Stimulated activated CD4-positive, alpha-beta T cell treated with anti-CD3 and anti-CD28 coated beads, Interleukin-2, amount 100 ng/mL, for 24 hours (primary cell): ENCODE measurements at regions not wholly inside any gene's neighbourhood (a gene's known extent, or its start where the extent isn't known, plus 50 kb on each side); places are given as distances from the start of the nearest gene placed in this dataset.

Experiments used
- DNase-seq, 2 donors: peaks; one replicate each; pipeline ENCODE4 v3.0.0-alpha.2; 2020

DNA sequence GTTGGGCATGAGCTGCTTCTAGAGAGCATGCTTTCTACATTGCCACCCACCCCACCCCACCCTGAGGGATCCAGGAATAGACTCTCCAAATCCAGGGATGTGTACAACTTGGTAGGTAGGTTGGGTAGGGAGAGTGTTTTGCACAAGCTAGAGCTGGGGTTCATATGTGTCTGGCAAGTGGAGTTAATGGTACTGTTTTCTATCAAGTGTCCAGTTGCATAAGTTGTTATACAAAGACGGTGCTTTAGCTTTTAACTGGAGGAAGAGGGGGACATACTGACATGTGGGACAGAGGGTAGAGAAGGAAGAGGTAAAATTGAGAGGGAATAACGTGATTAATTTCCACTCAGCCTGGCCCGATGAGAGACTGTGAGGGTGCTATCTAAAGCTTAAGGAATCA, 51.0 kb upstream of the TNC start:
- DNase-seq: no peak

- no peak for DNase-seq
Observed at GRCh38 chr9:115170358-115171073, 52.6 kb upstream of the TNC start.

DNA sequence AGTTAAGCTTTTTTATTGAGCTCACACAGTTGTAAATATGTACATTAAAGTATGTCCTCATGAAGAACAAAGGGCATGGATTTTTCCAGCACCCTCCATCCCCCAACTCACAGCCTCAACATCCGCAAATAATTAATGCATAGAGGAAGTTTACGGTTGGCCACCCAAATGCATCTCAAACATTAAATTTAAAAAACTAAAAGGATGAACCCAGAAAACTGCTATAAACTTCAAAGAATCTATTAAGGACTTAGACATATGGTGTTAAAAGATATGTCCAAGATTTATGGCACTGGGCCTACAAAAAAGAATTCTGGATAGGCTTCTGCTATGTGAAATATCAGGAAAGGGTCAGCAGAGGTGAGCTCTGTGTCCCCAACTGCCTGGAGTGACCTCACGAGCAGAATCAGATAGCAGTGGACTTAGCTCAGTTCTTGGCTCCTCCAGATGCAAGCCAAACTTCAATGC, 54.0 kb upstream of the TNC start:
- no peak for DNase-seq

DNA sequence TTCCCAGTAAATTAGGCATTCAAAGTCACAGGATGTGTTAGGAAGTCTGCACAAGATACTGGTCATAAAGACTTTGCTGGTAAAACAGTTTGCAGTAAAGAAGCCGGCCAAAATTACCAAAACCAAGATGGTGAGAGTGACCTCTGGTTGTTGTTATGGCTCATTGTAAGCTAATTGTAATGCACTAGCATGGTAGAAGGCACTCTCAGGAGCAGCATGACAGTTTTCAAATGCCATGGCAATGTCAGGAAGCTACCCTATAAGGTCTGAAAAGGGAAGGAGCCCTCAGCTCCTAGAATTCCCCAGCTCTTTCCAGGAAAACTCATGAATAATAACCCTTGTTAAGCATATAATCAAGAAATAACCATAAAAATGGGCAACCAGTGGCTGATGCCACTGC, 64.3 kb upstream of the TNC start:
- DNase-seq: no peak

- no peak for DNase-seq
Observed at GRCh38 chr9:115183436-115183835, 65.5 kb upstream of the TNC start.

GRCh38 chr9:115189686-115190085, 71.7 kb upstream of the TNC start:
- no peak for DNase-seq

- DNase-seq: no peak
Observed at GRCh38 chr9:115191667-115192066, 73.7 kb upstream of the TNC start.

- no peak for DNase-seq
Observed at GRCh38 chr9:115192280-115192679, 74.3 kb upstream of the TNC start.

DNA sequence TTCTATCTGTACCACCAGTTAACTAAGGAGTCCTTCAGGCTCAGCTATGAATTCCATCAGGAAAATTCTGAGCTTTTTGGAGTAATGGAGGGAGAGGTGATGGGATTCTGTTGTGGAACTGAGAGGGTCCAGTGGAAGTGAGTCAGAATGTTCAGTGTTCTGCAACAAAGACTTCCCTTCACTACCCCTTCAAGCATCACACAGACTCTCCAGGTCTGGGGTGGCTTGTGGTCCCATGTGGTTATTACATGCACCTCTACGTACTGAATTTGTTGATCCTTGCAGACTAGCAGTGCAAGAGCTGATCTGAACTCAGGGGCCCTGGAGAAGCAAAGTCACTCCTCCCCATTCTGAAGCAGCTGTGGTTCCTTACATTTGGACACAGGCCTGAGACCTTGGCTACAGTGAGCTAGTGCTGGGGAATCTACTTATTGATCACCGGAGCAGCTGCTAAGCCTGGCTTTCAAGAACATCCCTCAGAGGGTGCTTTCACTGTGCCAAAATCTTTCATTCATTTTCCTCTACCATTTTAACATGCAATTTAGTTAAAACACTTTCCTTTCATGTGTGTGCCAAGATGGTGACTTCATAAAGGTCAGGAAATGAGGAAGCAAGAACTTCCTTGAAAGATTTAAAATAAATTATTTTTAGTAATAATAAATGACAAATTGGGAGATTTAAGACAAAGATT, 75.0 kb upstream of the TNC start:
- no peak for DNase-seq

- DNase-seq: no peak
Observed at GRCh38 chr9:115193777-115194176, 75.8 kb upstream of the TNC start.

DNA sequence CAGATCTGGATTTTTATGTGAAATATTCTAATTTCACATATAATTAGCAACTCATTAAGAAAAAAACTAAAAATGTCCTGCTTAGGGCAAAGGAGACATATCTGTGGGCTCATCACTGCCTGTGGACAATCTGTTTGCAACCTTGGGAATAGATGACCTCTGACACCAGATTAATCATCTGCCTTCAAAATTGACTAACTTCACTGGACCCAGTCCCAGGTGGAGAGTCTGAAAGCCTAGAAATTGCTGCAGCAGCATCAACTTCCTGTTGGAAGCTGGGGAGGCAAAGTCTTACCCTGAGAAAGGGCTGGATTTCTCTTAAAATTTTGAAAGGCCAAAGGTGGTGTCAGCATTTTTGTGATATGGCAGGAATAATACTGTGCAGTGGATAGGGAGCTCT, 76.3 kb upstream of the TNC start:
- DNase-seq: no peak

- no peak for DNase-seq
Observed at GRCh38 chr9:115195912-115196311, 78.0 kb upstream of the TNC start.

DNA sequence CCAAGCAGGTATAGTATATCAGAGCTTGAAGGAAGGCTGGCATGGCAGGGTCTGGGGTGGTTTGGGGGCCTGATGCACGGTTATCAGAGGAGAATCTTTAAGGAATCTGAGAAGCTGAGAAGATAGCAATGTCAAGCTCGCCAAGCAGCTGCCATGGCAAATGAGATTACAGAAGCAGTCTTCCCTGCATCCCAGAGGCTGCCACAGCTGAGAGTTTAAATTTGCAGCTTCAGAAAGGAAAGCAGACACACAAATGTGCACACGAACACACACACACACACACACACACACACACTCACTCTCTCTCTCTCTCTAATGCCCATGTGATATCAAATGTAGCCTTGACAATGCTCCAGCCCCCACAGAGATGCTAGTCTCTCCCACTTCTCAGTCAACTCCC, 79.0 kb upstream of the TNC start:
- no peak for DNase-seq

DNA sequence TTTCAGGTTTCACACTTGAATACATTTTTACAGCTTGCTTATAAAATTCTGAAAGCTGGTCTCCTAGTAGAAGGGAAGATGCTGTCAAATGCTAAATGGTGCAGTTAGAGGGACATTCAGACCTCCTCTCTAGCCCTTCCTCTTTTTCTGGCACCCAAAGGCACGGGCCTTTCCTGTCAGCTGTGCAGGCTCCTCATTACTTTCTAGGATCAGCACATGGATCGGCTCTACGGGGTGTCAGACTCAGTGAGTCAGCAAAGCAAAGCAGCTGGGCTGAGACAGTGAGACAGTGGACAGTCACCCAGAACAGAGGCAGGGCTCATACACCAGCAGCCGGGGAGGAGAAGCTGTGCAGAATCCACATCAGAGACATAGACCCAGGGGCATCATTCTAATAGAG, 80.0 kb upstream of the TNC start:
- no peak for DNase-seq

GRCh38 chr9:115200711-115201505, 83.0 kb upstream of the TNC start:
- no peak for DNase-seq

DNA sequence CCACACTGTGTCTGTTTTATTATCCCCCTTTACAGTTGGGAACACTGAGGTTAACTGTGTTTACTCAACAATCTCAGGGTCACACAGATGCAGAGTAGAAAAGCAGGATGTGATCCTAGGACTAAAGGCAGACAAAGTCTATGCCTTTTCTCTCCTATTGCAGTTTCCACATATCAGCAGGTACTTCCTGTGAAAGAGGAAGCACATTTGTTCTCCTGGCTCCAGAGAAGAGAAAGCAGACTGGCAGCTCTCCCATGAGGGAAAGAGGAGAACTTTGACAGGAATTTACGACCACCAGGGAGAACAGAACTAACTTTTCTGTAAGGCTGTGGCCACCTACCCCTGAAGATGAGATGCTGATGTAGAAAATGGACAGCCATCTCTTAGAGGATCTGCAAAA, 84.2 kb upstream of the TNC start:
- DNase-seq: no peak

DNA sequence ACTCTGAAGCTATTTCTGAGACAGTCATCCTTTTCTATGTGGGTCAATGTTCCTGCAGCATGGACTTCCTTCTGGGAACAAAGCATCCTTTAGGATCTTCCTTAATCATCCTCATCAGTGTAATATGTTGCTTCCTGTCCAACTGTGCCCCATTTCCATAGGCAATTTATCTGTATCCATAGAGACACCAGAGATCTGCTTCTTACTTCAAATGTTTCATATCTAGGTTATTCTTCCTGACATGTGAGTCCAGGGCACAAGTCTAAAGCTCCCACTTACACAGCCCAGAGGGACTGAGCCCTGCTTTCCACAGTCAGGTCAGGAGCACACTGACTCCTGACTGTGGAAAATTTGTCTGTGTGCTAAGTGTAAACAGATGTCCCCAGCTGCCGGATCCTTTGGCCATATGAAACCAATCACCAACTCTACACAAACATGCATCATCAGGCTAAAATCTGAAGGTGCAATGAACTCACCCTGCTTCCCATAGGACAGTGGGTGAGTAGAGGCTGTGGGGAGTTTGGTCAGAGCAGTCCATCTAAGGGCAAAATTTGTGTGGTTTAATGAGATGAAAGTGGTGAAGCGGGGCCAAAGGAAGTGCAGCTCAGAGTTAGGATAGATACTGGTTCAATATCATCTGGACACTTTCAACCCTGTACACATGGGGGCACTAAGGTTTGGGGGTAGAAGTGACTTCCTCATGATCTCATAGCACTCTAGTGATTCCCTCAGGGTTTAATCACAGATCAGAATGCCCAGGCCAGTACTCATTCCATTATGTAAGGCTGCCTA, 85.2 kb upstream of the TNC start:
- no peak for DNase-seq

DNA sequence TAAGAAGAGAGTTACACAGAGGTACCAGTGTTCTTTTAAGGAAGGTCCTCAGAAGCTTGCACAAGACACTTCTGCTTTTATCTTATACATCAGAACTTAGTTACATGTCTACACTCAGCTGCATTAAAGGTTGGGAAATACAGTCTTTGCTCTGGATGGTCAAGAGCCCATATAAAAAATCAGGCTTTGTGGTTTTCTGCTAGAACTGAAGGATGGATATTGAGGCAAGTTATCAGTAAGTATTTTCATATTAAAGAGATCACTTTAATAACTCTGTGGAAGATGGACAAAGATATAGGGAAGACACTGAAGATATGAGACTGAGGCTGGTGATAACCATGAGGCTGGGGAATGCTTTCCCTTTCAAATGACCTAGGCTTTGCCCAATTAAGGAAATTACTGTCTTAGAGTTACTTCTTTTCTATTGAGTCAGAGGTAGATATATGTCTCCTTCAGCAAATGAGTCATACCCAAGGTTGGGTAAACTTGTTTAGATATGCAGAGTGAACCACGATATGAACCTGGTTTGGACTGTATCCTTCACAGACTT, 87.0 kb upstream of the TNC start:
- no peak for DNase-seq

GRCh38 chr9:115207003-115207836, 89.3 kb upstream of the TNC start:
- DNase-seq: peak in 1 of 2 donors; percentile 3

- no peak for DNase-seq
Observed at GRCh38 chr9:115208501-115208900, 90.5 kb upstream of the TNC start.

DNA sequence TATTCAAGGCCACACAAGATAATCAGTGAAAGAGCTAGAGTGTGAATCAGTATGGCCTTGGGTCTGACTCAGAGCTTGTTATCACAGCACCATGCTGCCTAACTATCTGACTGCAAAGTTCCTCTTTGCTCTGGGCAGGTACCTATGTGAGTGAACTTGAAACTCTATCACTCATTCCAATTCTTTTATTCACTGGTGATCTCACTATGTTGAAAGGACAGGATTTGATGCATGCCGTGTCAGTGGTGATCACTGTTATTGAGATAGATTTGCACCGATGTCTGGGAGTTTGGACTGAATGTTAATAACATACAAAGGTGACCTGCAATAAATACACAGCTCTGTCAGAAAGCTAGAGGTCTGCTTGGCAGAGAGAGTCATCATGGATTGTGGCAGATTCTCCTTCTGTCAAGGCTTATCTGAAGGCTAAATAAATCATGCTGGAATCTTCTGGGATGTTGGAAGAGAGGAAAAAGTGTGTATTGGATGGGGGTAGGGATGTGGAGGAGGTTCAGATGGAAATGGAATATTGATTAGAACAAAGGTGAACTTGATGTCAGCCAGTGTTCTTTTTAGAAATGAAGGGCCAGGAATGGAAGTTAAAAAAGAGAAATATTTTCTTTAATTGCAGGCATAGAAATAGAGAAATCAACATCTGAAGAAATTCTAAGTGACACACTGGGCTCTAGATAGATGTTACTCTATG, 91.8 kb upstream of the TNC start:
- peak in 1 of 2 donors; percentile 1 for DNase-seq
